DMS153 treated with DMSO at 0.1 percent for 48 hours (cell line): ENCODE measurements at regions not wholly inside any gene's neighbourhood (a gene's known extent, or its start where the extent isn't known, plus 50 kb on each side); places are given as distances from the start of the nearest gene placed in this dataset.
"Not testable (repeated sequence)": the region's sequence is repeated elsewhere in the genome, so short reads cannot be mapped to it uniquely, and the experiment has no call there.

ENCODE experiments used
- DNase-seq: peaks from one replicate; lab custom pipeline; 2025; ENCODE audit not compliant: unreplicated experiment; lab: John Stamatoyannopoulos, UW

- no peak for DNase-seq
These were observed 197.8 kb downstream of the MEMO1 start for GRCh38 chr2:31813016-31813415.

DNA sequence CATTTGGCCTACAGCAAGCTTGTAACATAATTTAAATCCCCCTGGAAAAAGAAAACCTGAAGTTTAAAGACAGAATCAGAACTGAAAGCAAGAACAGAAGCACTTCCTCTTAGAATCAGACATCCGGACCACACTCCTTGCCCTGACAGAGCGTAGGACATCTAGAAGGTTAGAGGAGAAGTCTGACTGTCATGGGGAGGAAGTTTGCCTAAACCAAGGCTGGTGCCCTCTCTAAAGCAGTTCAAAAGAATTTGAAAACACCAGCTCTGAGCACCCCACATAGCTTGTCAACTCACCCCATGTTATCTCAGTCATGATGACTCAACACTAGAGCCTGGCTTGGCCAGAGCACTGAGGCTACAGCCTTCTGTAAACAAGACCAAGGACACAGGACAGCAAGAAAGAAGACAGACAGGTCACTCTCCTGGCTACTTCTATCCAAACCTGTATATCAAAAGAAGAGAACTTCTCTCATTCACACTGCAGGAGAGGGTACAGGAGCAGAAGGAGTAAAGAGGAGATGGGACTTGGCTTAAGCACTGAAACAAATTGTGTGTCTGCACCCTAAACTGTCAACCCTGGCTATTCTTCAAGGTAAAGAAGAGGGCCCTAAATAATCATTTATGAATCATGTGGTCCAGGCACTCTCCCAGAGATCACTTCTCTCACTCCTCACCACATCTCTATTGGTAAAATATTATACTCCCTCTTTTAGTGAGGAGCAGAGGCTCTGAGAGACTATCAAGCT lies 198.6 kb downstream of the MEMO1 start:
- no peak for DNase-seq

- no peak for DNase-seq
These were observed 199.3 kb downstream of the MEMO1 start for GRCh38 chr2:31811482-31811881.

DNA sequence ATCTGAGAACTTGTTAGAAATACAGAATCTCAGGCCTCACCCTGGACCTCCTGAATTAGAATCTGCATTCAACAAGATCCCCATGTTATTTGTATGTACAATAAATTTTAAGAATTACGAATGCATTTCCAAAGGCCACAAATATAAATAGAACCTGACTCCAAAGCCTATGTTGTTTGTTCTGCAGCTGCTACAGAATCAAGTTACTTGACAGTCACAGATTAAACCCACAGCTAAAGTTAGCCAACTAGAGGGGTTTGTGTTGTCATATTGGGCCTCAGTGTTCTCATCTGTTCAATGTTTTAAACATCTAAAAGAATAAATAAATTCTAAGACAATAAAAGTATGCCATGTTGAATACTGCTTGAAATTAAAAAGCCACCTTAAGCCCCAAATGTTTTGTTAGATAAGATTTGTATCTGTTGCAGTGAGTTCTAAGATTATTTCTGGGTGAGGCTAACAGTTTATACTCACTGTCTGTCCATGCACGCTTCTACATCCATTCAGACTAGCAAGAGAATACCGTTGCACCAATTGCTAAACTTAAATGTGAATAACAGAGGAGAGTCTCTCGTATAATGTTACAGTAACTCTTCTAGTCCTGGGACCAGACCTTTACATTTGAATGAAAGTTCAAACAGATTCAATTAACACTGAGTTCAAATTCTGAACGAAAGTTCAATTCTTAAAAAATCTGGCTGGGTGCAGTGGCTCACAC lies 200.4 kb downstream of the MEMO1 start:
- DNase-seq, result no peak

- DNase-seq, result no peak
These were observed 205.1 kb downstream of the MEMO1 start for GRCh38 chr2:31805688-31806087.

DNA sequence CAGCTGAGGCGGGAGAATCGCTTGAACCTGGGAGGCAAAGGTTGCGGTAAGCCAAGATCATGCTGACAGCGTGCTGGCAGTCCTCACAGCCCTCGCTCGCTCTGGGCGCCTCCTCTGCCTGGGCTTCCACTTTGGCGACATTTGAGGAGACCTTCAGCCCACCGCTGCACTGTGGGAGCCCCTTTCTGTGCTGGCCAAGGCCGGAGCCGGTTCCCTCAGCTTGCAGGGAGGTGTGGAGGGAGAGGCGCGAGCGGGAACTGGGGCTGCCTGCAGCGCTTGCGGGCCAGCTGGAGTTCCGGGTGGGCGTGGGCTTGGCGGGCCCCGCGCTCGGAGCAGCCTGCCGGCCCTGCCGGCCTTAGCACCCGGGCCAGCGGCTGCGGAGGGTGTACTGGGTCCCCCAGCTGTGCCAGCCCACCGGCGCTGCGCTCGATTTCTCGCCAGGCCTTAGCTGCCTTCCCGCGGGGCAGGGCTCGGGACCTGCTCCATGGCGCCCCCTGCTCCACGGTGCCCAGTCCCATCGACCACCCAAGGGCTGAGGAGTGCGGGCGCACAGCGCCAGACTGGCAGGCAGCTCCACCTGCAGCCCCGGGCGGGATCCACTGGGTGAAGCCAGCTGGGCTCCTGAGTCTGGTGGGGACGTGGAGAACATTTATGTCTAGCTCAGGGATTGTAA lies 207.2 kb downstream of the MEMO1 start:
- not testable (repeated sequence) for DNase-seq

GRCh38 chr2:31802711-31803110 lies 208.1 kb downstream of the MEMO1 start:
- no peak for DNase-seq

GRCh38 chr2:31799282-31799681 lies 211.5 kb downstream of the MEMO1 start:
- DNase-seq, result not testable (repeated sequence)

- no peak for DNase-seq
These were observed 207.5 kb upstream of the SRD5A2 start for GRCh38 chr2:31788273-31788672.

DNA sequence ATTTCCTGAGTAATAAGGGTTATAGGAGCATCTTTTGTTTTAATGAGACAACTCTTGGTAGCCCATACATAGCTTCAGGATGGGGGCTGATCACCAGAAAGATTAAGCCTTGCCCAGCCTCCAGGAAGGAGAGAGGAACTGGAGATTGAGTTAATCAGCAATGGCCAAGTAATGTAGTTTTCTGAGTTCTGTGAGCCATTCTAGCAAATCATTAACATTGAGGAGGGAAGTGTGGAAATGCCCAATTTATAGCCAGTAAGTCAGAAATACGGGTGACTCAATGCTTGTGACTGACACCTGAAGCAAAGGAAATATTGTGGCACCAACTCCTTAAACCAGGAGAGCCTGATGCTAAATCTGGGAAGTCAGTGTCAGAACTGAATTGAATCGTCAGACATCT lies 205.1 kb upstream of the SRD5A2 start:
- no peak for DNase-seq

DNA sequence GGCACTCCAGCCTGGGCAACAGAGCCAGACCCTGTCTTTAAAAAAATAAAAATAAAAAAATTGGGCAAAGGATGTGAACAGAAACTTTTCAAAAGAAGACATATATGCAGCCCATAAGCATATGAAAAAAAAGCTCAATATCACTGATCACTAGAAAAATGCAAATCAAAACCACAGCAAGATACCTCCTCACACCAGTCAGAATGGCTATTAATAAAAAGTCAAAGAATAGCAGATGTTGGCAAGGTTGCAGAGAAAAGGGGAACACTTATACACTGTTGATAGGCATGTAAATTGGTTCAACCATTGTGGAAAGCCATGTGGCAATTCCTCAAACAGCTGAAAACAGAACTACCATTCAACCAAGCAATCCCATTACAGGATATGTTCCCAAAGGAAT lies 204.1 kb upstream of the SRD5A2 start:
- DNase-seq, result no peak

- DNase-seq, result not testable (repeated sequence)
These were observed 202.8 kb upstream of the SRD5A2 start for GRCh38 chr2:31783446-31784091.

GRCh38 chr2:31778153-31778552 lies 197.4 kb upstream of the SRD5A2 start:
- no peak for DNase-seq

DNA sequence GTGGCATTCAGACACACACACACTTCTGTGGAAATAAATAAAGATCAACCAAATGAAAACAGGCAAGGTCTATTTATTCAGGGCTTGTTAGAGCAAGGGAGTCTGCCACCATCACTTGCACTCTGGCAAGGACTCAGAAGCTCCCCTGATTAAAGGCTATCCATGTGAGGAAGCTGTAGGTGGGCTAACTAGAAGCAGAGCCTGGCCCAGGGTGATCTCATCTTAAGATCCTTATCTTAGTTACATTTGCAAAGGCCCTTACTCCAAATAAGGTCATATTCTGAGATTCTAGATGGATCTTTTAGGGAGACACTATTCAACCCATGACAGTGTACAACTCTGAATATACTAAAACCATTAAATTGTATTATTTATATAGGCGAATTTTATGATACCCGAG lies 190.0 kb upstream of the SRD5A2 start:
- no peak for DNase-seq

DNA sequence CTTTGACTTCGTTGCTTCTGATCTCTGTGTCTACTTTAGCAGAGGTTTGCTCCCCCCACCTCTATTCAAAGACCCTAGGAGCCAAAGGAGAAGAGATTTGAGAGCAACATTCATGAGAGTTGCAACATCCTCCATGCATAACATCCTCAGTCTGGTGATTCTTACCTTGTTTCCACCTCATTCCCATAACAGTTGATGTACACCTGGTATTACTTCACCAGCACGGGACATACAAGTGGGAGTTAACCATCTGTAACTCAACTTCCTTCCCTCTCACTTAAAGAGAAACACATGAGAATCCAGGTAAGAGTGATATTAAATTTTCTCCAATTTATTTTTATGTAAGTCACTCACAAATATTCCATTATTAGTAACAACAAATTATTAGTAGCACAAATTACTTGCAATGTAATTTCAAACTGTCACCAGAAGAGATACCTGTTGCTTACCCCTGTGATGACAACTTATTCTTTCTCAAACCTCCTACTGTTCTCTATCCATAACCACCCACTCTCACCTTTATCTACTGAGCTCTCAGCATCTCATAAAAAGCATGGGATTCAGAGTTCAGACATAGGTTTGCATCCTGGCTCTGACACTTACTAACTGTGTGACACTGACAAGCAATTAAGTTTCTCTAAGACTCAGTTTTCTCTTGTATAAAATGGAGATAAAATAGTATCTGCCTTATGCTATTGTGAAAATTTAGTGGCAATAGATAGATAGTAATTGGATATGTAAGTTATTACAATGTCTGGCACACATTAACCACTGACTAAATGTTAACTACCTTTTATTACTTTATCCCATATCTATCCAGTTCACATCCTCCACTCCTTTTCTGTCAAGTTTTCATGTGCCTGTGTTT lies 184.6 kb upstream of the SRD5A2 start:
- DNase-seq, result no peak

DNA sequence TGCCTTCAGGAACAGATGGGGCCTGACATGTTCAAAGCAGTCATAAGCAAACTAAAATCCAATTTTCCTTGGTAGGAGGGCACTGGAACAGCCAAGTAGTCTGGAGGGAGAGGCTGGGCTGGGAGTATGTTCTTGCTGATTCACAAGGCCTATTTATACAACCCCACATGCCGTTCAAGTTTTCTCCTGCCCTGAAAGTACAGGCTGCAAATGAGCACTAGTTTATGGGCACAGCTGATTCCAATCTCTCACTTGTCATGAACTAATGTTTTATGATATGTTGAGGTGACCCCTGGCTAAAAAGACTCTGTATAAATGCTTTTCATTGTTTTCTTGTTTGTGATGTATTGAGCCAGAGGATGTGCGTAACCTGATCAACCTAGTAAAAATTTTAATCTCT lies 183.4 kb upstream of the SRD5A2 start:
- DNase-seq, result no peak

DNA sequence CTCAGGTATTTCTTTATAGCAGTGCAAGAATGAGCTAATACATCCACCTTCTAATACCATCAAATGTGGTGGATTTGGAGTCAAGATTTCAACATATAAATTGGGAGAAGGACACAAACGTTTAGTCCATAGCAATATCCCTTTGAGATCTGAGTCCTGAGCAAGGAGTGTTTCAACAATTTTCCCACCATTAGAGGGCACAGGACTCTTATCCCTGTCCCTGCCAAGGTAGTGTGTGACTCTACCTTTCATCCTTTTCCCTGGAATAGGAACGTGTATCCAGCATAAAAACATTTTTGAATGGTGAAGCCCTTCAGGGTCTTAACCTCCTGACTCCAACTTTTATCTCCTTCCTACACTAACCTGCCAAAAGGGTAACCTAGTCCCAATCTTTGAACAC lies 181.3 kb upstream of the SRD5A2 start:
- no peak for DNase-seq

DNA sequence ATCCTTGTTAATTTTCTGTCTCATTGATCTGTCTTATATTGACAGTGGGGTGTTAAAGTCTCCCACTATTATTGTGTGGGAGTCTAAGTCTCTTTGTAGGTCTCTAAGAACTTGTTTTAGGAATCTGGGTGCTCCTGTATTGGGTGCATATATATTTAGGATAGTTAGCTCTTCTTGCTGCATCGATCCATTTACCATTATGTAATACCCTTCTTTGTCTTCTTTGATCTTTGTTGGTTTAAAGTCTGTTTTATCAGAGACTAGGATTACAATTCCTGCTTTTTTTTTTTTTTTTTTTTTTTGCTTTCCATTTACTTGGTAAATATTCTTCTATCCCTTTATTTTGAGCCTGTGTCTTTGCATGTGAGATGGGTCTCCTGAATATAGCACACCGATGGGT lies 176.6 kb upstream of the SRD5A2 start:
- not testable (repeated sequence) for DNase-seq

- not testable (repeated sequence) for DNase-seq
These were observed 168.0 kb upstream of the SRD5A2 start for GRCh38 chr2:31748746-31749145.

DNA sequence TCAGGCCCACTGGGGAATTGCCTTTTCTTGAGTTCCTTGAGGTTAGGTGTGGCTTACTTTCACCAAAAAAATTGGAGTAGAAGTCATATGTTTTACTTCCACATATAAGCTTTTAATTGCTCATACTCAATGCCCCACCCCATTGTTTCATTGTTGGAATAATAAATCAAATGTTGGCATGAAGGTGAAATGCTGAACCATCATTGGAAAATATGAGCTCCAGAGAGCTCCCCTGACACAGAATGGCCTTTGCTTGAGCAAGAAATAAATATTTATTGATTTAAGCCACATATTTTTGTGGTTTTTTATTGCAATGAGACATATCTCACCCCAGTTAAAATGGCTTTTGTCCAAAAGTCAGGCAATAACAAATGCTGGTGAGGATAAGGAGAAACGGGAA lies 167.3 kb upstream of the SRD5A2 start:
- no peak for DNase-seq

- DNase-seq, result no peak
These were observed 158.4 kb upstream of the SRD5A2 start for GRCh38 chr2:31739161-31739560.
